Neural crest cell (in vitro differentiated cells): ENCODE measurements at regions not wholly inside any gene's neighbourhood (a gene's known extent, or its start where the extent isn't known, plus 50 kb on each side); places are given as distances from the start of the nearest gene placed in this dataset.

Source experiments
- DNase-seq: peaks from one replicate; pipeline ENCODE4 v3.0.0; 2021; ENCODE audit warnings: low read depth, mixed read lengths, low spot score
- H3K27ac Mint-ChIP-seq: one replicate; pipeline ENCODE4 v1.8.0; 2021; ENCODE audit warnings: mild to moderate bottlenecking, mixed read lengths; ENCODE audit not compliant: unreplicated experiment
- H3K27me3 Mint-ChIP-seq: 2 replicates; pipeline ENCODE4 v1.8.0; 2021; ENCODE audit warnings: low read depth, mild to moderate bottlenecking, mixed read lengths
- H3K36me3 Mint-ChIP-seq: 2 replicates; pipeline ENCODE4 v1.8.0; 2021; ENCODE audit warnings: low read depth, mild to moderate bottlenecking, mixed read lengths
- H3K4me1 Mint-ChIP-seq: 2 replicates; pipeline ENCODE4 v1.8.0; 2021; ENCODE audit warnings: mixed read lengths
- H3K4me3 Mint-ChIP-seq: one replicate; pipeline ENCODE4 v1.8.0; 2021; ENCODE audit warnings: mild to moderate bottlenecking, mixed read lengths
- H3K9me3 Mint-ChIP-seq: 2 replicates; pipeline ENCODE4 v1.8.0; 2021; ENCODE audit warnings: mixed read lengths
- CTCF ChIP-seq: fragments of 200-600 bp; sonication (generic); conservative IDR thresholded peaks from 2 replicates; pipeline ENCODE4 v1.5.0; 2021; ENCODE audit warnings: antibody characterized with exemption, mild to moderate bottlenecking

DNA sequence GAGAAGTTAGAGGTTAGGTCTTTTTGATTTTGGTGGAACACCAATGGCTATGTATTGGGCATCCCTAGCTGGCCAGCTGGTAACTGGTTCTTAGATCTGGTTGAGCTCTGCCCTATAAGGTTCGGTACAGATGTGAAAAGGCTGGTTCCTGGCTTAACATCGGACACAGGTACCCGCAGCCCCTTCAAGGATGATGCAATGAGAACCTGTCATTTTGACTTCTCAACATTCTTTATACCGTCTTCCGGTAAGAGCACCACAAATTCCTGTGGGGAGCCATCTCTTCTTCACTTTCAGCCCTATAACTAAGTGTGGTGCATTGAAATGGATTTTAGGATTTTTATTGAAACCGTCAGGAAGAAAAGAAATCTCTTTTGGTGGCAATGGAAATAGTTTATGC, 222.8 kb downstream of the ADAMTS9 start:
- peaks cover 76% of the 10 kb centered on the region for H3K4me1 Mint-ChIP-seq
- DNase-seq = no peak
- no peak overlapping the region for H3K27ac Mint-ChIP-seq
- no peak for TF ChIP-seq CTCF
- peak overlapping the region; percentile 5 for H3K4me3 Mint-ChIP-seq
- no peaks in the 10 kb centered on the region for H3K9me3 Mint-ChIP-seq
- H3K36me3 Mint-ChIP-seq = no peaks in the 10 kb centered on the region
- no peaks in the 10 kb centered on the region for H3K27me3 Mint-ChIP-seq

- Mint-ChIP-seq H3K4me1 (peaks cover 72% of the 10 kb centered on the region), H3K36me3 (no peaks in the 10 kb centered on the region), H3K27me3 (no peaks in the 10 kb centered on the region), H3K27ac (peak overlapping the region; percentile 38), H3K9me3 (no peaks in the 10 kb centered on the region), H3K4me3 (no peak overlapping the region)
- no peak for DNase-seq
- TF ChIP-seq CTCF = no peak
Measured at GRCh38 chr3:64463981-64464380, 223.8 kb downstream of the ADAMTS9 start.

DNA sequence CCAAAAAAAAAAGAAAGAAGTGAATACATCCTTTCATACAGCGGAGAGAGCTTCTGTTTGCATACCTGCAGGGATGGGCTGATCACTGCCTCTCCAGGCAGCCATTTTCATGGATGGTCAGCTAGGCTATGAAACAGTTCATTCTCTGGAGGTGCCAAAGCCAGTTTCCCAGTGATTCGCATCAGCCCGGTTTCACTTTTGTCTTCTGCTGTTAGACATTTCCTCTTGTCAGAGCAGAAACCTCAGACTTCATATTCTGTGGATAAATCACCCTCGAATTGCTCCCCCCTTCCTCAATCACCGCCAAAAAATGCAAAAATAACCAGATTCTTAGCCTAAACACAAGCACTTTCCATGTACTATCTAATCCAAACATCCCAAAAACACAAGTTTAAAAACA, 225.6 kb downstream of the ADAMTS9 start:
- Mint-ChIP-seq H3K4me1 (peaks cover 56% of the 10 kb centered on the region), H3K4me3 (no peak overlapping the region), H3K36me3 (no peaks in the 10 kb centered on the region), H3K27ac (no peak overlapping the region), H3K27me3 (no peaks in the 10 kb centered on the region), H3K9me3 (no peaks in the 10 kb centered on the region)
- TF ChIP-seq CTCF = no peak
- DNase-seq = no peak

- H3K36me3 Mint-ChIP-seq = no peaks in the 10 kb centered on the region
- DNase-seq = no peak
- TF ChIP-seq CTCF = no peak
- peaks cover 62% of the 10 kb centered on the region for H3K4me1 Mint-ChIP-seq
- H3K9me3 Mint-ChIP-seq = no peaks in the 10 kb centered on the region
- H3K27ac Mint-ChIP-seq = no peak overlapping the region
- no peak overlapping the region for H3K4me3 Mint-ChIP-seq
- H3K27me3 Mint-ChIP-seq = no peaks in the 10 kb centered on the region
Measured at GRCh38 chr3:64460877-64461276, 226.9 kb downstream of the ADAMTS9 start.

- peaks cover 63% of the 10 kb centered on the region for H3K4me1 Mint-ChIP-seq
- H3K27ac Mint-ChIP-seq = no peak overlapping the region
- no peaks in the 10 kb centered on the region for H3K9me3 Mint-ChIP-seq
- no peak overlapping the region for H3K4me3 Mint-ChIP-seq
- no peaks in the 10 kb centered on the region for H3K27me3 Mint-ChIP-seq
- no peak for DNase-seq
- TF ChIP-seq CTCF = no peak
- H3K36me3 Mint-ChIP-seq = no peaks in the 10 kb centered on the region
Measured at GRCh38 chr3:64460141-64460730, 227.6 kb downstream of the ADAMTS9 start.
